ENCODE measurements at regions not wholly inside any gene's neighbourhood (a gene's known extent, or its start where the extent isn't known, plus 50 kb on each side); places are given as distances from the start of the nearest gene placed in this dataset.

DNA sequence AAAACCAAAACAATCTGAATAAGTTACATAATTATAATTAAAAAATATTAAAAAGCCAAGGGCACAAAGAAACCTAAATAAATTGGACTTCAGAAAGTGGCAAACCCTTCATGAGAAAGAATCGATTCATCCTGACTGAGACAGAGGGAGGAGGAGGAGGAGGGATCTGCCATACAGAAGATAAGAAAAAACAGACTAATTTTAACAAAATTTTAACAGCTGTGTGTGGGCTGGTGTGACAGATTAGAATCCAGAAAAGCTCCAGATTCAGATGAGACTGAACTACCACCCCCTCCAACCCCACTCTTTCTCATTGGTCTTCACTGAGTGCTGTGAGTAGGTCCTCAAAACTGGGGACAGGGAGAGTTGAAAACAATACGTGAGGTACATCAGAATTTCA is 111.5 kb upstream of the HTR2A start:
- WGBS, 2 donors = 65 to 74% methylated on average over 2 of the region's 2 CpGs
- TF ChIP-seq, protein P1, sequence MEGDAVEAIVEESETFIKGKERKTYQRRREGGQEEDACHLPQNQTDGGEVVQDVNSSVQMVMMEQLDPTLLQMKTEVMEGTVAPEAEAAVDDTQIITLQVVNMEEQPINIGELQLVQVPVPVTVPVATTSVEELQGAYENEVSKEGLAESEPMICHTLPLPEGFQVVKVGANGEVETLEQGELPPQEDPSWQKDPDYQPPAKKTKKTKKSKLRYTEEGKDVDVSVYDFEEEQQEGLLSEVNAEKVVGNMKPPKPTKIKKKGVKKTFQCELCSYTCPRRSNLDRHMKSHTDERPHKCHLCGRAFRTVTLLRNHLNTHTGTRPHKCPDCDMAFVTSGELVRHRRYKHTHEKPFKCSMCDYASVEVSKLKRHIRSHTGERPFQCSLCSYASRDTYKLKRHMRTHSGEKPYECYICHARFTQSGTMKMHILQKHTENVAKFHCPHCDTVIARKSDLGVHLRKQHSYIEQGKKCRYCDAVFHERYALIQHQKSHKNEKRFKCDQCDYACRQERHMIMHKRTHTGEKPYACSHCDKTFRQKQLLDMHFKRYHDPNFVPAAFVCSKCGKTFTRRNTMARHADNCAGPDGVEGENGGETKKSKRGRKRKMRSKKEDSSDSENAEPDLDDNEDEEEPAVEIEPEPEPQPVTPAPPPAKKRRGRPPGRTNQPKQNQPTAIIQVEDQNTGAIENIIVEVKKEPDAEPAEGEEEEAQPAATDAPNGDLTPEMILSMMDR (IDR thresholded peaks at IDR 0.05) = no peak
- no peak for ATAC-seq

DNA sequence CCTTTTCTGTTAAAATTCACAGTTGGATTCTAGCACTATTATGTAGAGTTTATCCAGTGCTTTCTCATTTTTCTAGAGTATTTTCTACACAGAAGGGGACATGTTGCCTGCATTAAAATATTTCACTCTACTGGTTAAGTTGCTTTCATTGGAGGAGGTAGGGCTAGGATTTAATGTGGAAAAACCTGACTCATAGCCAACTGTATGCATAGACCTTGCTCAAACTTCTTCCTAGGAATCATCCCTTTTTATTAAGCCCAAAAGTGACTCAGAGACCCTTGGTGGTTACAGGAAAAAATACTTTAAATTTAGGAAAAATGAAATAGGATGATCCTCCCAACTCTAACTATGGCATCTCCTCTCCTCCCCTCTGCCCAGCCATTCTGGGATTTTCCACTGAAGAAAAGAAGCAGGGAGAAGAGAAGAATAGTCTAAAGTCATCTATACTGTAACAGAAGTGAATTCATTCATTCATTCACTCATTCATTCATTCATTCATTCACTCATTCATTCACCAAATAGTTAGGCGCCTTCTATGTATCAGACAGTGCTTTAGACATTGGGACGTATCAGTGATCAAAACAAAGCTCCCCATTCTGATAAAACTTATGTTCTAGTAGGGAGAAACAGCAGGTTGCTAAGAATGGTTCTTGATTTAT is 109.0 kb upstream of the HTR2A start:
- TF ChIP-seq, protein P1 (IDR thresholded peaks at IDR 0.05) = no peak
- no peak overlapping the region for H3K4me3 ChIP-seq
- no peak for DNase-seq
- intact Hi-C loops (cut with DNase I) = no loop called here
- H3K36me3 ChIP-seq = no peaks in the 10 kb centered on the region
- H3K27me3 ChIP-seq = peaks cover 0 to 14% (median 0%) of the 10 kb centered on the region in 7 donors
- H3K4me1 ChIP-seq = no peaks in the 10 kb centered on the region
- no peak for ATAC-seq
- WGBS, 2 donors = 89 to 96% methylated on average over 2 of the region's 2 CpGs
- no peak overlapping the region for H3K27ac ChIP-seq
- no peaks in the 10 kb centered on the region for H3K9me3 ChIP-seq

More for the DNA sequence above, 111.5 kb upstream of the HTR2A start:
- Histone ChIP-seq H3K4me3 (no peak overlapping the region), H3K9me3 (no peaks in the 10 kb centered on the region), H3K36me3 (no peaks in the 10 kb centered on the region), H3K4me1 (no peaks in the 10 kb centered on the region), H3K27ac (no peak overlapping the region), H3K27me3 (peaks cover 0 to 14% (median 0%) of the 10 kb centered on the region in 7 donors)
- DNase-seq = no peak
- intact Hi-C loops (cut with DNase I) = no loop called here

DNA sequence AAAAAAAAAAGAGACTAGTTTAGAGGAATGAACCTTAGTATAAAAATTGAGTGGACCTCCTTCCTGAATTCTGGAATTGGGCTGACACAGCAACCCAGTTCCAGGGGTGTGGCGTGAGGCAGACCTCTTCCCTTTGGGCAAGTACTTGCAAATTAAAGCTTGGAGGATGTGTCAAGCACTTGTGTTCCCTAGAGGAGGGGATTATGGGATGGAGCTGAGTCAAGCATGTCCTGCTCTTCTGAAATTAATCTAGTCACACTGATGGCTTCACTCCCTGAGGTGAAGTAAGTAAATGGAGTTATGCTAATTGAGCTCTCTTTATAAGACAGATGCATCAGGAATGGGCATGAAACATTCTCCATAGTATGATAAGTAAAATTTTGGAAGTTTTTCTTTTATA is 107.7 kb upstream of the HTR2A start:
- ATAC-seq = no peak
- TF ChIP-seq, protein P1 (IDR thresholded peaks at IDR 0.05) = no peak

DNA sequence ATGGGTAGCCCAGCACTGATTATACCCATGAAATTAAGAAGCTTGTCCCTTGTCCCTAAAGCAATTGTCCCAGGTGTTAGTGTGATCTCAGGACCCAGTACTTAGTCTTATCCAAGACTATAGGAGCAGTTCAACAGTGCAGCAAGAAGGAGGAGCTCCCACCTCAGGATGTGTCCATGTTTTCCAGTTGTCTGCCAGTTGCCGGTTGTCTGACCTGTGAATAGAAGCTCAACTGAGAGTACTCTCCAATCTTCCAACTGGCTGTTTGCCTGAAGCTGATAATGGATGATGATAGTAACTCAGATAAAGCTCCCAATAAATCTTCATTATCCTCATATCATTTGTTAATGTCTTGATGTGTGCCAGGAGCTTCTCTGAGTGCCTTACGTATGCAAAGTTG is 107.2 kb upstream of the HTR2A start:
- no peak for ATAC-seq
- TF ChIP-seq, protein P1 (IDR thresholded peaks at IDR 0.05) = no peak
- Histone ChIP-seq H3K36me3 (no peaks in the 10 kb centered on the region), H3K27me3 (peaks cover 0 to 14% (median 0%) of the 10 kb centered on the region in 7 donors), H3K4me3 (no peak overlapping the region), H3K4me1 (no peaks in the 10 kb centered on the region), H3K9me3 (no peaks in the 10 kb centered on the region), H3K27ac (no peak overlapping the region)
- intact Hi-C loops (cut with DNase I) = no loop called here
- no peak for DNase-seq
- WGBS, 2 donors = 47 to 53% methylated on average over 2 of the region's 2 CpGs

More for the DNA sequence above, 107.7 kb upstream of the HTR2A start:
- intact Hi-C loops (cut with DNase I) = no loop called here
- H3K36me3 ChIP-seq = no peaks in the 10 kb centered on the region
- no peaks in the 10 kb centered on the region for H3K4me1 ChIP-seq
- H3K27ac ChIP-seq = no peak overlapping the region
- WGBS, 2 donors = 74 to 86% methylated on average over 1 of the region's 1 CpG
- H3K4me3 ChIP-seq = no peak overlapping the region
- no peaks in the 10 kb centered on the region for H3K9me3 ChIP-seq
- peaks cover 0 to 14% (median 0%) of the 10 kb centered on the region in 7 donors for H3K27me3 ChIP-seq
- DNase-seq = no peak
